ENCODE measurements at regions not wholly inside any gene's neighbourhood (a gene's known extent, or its start where the extent isn't known, plus 50 kb on each side); places are given as distances from the start of the nearest gene placed in this dataset.

DNA sequence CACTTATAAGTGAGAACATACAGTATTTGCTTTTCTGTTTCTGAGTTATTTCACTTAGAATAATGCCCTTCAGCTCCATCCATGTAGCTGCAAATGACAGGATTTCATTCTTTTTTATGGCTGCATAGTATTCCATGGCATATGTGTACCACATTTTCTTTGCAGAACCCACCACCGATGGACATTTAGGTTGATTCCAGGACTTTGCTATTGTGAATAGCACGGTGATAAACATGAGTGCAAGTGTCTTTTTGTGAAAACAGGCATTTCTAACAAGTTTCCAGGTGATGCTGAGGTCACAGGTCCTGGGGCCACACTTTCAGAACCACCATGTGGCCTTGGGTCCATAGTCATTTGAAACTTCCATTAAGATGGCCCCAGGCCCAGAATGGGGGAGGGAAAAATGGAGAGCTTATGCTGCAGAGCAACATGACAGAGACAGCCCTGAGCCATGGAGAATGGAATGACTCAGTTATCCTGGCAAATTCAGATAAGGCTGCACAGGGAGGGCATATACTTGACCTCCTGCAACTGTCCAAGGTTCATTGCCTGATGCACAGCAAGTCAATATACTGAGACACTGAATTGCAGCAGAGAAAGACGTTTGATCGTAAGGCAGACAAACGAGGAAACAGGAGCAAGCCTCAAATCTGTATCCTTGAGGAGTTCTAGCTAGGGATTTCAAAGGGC, 248.0 kb upstream of the GALNT17 start:
- H3K27ac ChIP-seq (replicated peaks) = no peak overlapping the region
- no peaks in the 10 kb centered on the region for H3K27me3 ChIP-seq (ENCODE audit: insufficient read depth, poor library complexity, severe bottlenecking)
- TF ChIP-seq, protein P1, sequence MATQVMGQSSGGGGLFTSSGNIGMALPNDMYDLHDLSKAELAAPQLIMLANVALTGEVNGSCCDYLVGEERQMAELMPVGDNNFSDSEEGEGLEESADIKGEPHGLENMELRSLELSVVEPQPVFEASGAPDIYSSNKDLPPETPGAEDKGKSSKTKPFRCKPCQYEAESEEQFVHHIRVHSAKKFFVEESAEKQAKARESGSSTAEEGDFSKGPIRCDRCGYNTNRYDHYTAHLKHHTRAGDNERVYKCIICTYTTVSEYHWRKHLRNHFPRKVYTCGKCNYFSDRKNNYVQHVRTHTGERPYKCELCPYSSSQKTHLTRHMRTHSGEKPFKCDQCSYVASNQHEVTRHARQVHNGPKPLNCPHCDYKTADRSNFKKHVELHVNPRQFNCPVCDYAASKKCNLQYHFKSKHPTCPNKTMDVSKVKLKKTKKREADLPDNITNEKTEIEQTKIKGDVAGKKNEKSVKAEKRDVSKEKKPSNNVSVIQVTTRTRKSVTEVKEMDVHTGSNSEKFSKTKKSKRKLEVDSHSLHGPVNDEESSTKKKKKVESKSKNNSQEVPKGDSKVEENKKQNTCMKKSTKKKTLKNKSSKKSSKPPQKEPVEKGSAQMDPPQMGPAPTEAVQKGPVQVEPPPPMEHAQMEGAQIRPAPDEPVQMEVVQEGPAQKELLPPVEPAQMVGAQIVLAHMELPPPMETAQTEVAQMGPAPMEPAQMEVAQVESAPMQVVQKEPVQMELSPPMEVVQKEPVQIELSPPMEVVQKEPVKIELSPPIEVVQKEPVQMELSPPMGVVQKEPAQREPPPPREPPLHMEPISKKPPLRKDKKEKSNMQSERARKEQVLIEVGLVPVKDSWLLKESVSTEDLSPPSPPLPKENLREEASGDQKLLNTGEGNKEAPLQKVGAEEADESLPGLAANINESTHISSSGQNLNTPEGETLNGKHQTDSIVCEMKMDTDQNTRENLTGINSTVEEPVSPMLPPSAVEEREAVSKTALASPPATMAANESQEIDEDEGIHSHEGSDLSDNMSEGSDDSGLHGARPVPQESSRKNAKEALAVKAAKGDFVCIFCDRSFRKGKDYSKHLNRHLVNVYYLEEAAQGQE (IDR thresholded peaks at IDR 0.05; ENCODE audit: insufficient replicate concordance, low read depth) = no peak
- TF ChIP-seq, protein P2, sequence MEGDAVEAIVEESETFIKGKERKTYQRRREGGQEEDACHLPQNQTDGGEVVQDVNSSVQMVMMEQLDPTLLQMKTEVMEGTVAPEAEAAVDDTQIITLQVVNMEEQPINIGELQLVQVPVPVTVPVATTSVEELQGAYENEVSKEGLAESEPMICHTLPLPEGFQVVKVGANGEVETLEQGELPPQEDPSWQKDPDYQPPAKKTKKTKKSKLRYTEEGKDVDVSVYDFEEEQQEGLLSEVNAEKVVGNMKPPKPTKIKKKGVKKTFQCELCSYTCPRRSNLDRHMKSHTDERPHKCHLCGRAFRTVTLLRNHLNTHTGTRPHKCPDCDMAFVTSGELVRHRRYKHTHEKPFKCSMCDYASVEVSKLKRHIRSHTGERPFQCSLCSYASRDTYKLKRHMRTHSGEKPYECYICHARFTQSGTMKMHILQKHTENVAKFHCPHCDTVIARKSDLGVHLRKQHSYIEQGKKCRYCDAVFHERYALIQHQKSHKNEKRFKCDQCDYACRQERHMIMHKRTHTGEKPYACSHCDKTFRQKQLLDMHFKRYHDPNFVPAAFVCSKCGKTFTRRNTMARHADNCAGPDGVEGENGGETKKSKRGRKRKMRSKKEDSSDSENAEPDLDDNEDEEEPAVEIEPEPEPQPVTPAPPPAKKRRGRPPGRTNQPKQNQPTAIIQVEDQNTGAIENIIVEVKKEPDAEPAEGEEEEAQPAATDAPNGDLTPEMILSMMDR (IDR thresholded peaks at IDR 0.05; ENCODE audit: insufficient read depth, low read length) = no peak
- no peak overlapping the region for H3K4me3 ChIP-seq (replicated peaks; ENCODE audit: insufficient read depth, low read length)
- DNase-seq (ENCODE audit: low read depth in 1 of 2, low spot score in 1 of 2) = no peak

DNA sequence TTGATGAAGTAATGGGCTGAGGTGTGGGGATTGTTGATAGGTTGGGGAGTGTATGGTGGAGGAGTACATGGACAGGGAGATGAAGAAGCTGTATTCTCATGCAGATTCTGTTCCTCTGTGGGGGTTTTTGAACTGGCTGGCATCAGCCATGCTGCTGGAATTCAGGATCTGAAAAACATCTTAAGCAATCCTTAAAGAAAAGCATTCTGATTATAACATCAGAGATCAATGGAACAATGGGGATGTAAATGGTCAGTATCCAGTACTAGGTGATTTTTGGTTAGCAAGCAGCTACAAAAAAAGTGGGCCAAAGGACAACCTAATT, 247.5 kb upstream of the GALNT17 start:
- no peak for DNase-seq (ENCODE audit: low read depth in 1 of 2, low spot score in 1 of 2)
- no peak for TF ChIP-seq SPI1 (IDR thresholded peaks at IDR 0.05; ENCODE audit: borderline replicate concordance, low read depth)
- no peak for TF ChIP-seq GABPA (IDR thresholded peaks at IDR 0.05; ENCODE audit: low read depth)
- TF ChIP-seq, protein P2 (IDR thresholded peaks at IDR 0.05; ENCODE audit: insufficient read depth, low read length) = no peak
- H3K27me3 ChIP-seq (ENCODE audit: insufficient read depth, poor library complexity, severe bottlenecking) = no peaks in the 10 kb centered on the region
- no peak overlapping the region for H3K4me3 ChIP-seq (replicated peaks; ENCODE audit: insufficient read depth, low read length)
- H3K27ac ChIP-seq (replicated peaks) = no peak overlapping the region

DNA sequence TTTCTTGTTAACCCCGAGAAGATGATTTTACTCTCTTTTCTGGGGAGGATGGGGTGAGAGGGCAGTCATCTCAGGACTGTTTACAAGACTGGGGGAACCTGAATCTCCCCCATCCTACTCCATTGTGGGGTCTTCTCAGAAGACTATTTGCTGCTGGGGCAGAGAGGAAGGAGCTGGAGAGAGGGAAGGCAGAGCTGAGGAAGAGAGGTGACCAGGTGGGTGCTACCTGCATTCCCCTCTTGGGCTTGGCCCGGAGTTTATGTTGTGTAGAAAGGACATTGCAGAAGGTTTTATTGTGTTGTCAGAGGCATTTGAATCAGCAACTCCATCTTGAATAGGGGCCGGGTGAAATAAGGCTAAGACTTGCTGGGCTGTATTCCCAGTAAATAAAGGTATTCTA, 247.1 kb upstream of the GALNT17 start:
- H3K27ac ChIP-seq (replicated peaks) = no peak overlapping the region
- no peak overlapping the region for H3K4me3 ChIP-seq (replicated peaks; ENCODE audit: insufficient read depth, low read length)
- DNase-seq (ENCODE audit: low read depth in 1 of 2, low spot score in 1 of 2) = no peak
- no peaks in the 10 kb centered on the region for H3K27me3 ChIP-seq (ENCODE audit: insufficient read depth, poor library complexity, severe bottlenecking)
- TF ChIP-seq GABPA (IDR thresholded peaks at IDR 0.05; ENCODE audit: low read depth) (no peak), POLR2AphosphoS5 (IDR thresholded peaks at IDR 0.05; ENCODE audit: low read depth) (no peak), SPI1 (IDR thresholded peaks at IDR 0.05; ENCODE audit: borderline replicate concordance, low read depth) (no peak)
- TF ChIP-seq, protein P2 (IDR thresholded peaks at IDR 0.05; ENCODE audit: insufficient read depth, low read length) = no peak
- TF ChIP-seq, protein P1 (IDR thresholded peaks at IDR 0.05; ENCODE audit: insufficient replicate concordance, low read depth) = no peak

DNA sequence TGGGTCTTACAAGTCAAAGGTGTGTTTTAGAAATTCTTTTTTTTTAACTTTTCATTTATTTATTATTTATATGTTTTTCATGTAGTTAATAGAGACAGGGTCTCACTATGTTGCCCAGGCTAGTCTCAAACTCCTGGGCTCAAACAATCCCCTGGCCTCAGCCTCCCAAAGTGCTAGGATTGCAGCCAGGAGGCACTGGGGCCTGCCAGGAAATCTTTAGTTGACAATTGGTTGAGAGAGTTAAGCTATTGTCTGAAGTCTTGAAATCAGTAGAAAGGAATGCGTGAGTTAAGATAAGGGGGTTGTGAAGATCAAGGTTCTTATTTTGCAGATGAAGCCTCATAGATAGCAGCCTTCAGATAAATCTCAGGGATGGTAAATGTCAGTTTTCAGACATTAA, 245.4 kb upstream of the GALNT17 start:
- TF ChIP-seq GABPA (IDR thresholded peaks at IDR 0.05; ENCODE audit: low read depth) (no peak), SPI1 (IDR thresholded peaks at IDR 0.05; ENCODE audit: borderline replicate concordance, low read depth) (no peak), POLR2AphosphoS5 (IDR thresholded peaks at IDR 0.05; ENCODE audit: low read depth) (no peak)
- TF ChIP-seq, protein P1 (IDR thresholded peaks at IDR 0.05; ENCODE audit: insufficient replicate concordance, low read depth) = no peak
- TF ChIP-seq, protein P2 (IDR thresholded peaks at IDR 0.05; ENCODE audit: insufficient read depth, low read length) = no peak
- DNase-seq (ENCODE audit: low read depth in 1 of 2, low spot score in 1 of 2) = no peak
- no peak overlapping the region for H3K4me3 ChIP-seq (replicated peaks; ENCODE audit: insufficient read depth, low read length)
- no peak overlapping the region for H3K27ac ChIP-seq (replicated peaks)
- H3K27me3 ChIP-seq (ENCODE audit: insufficient read depth, poor library complexity, severe bottlenecking) = no peaks in the 10 kb centered on the region

Data from HL-60 (cell line).